ENCODE measurements at regions not wholly inside any gene's neighbourhood (a gene's known extent, or its start where the extent isn't known, plus 50 kb on each side); places are given as distances from the start of the nearest gene placed in this dataset.

DNA sequence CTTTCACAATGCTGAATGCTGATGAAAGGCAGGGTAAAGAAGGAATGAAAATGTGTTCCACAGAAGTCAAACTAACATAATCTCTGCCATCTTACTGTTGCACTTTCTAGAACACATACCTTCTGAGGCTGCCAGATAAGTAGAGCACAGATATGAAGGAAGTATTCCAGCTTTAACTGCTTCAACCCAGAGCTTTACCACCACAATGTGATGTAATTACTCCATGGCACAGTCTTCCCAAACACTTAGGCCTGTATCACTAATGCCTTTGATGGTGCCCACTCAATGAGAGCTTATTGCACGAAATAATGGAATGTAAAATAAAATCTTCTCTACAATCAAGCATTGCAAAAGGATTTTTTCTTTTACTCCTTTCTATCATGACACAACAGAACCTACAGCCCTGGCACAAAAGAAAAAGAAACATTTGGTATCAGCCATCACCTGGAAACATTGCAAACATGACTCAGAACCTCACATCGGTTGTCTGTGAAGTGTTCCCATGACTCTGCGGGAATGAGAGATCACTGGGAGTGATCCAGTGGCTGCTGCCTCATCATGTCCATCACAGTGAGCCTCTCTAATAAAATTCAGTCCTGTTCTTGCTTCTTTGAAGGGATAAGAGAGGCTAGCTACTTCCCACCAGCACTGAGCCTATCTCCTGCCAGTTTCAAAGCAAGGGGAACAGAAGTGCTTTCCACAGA is 385.8 kb downstream of the EFNA5 start:
- H3K9me3 ChIP-seq, result no peaks in the 10 kb centered on the region
- H3K9ac ChIP-seq, result no peak overlapping the region
- no peaks in the 10 kb centered on the region for H3K36me3 ChIP-seq (replicated peaks in 1 of 2; ENCODE audit: control insufficient read depth in 1 of 2, insufficient read depth in 2 of 2, low read length in 1 of 2)
- TF ChIP-seq SIN3A (IDR thresholded peaks at IDR 0.05; ENCODE audit: borderline replicate concordance, low read depth, low read length), result no peak
- TF ChIP-seq YY1 (IDR thresholded peaks at IDR 0.05; ENCODE audit: low read depth), result no peak
- no peak for TF ChIP-seq MXI1 (IDR thresholded peaks at IDR 0.05; ENCODE audit: low read depth, low read length)
- TF ChIP-seq RCOR1 (IDR thresholded peaks at IDR 0.05; ENCODE audit: low read length), result no peak
- no peak overlapping the region for H2AFZ ChIP-seq (ENCODE audit: low read depth)
- H3F3A ChIP-seq (replicated peaks; ENCODE audit: insufficient read depth), result no peaks in the 10 kb centered on the region
- DNase-seq, result no peak
- H4K20me1 ChIP-seq (ENCODE audit: insufficient read depth), result no peaks in the 10 kb centered on the region
- H3K27ac ChIP-seq (ENCODE audit: low read depth in 2 of 2, low read length in 1 of 2), result no peak overlapping the region
- WGBS (ENCODE audit: low lambda C conversion rate), result 61% methylated on average over 3 of the region's 3 CpGs
- ChIA-PET POLR2A (no interaction called here), CTCF (interaction anchor here (0.7 kb wide), 1 partner anchor 21 kb away, joined by 3 read pairs; no protein-coding TSS in a partner anchor)
- no peaks in the 10 kb centered on the region; a peak in 1 of 4 replicates for H3K4me1 ChIP-seq (ENCODE audit: control insufficient read depth in 1 of 2, insufficient read depth in 2 of 2, low read depth in 1 of 2, low read length in 1 of 2)
- H3K4me2 ChIP-seq, result no peak overlapping the region
- H3K79me2 ChIP-seq (ENCODE audit: insufficient read depth), result no peaks in the 10 kb centered on the region
- no peaks in the 10 kb centered on the region for H3K9me2 ChIP-seq
- H3K4me3 ChIP-seq (ENCODE audit: low read depth in 2 of 2, low read length in 1 of 2), result no peak overlapping the region
- no peaks in the 10 kb centered on the region for H3K27me3 ChIP-seq (ENCODE audit: insufficient read depth)

DNA sequence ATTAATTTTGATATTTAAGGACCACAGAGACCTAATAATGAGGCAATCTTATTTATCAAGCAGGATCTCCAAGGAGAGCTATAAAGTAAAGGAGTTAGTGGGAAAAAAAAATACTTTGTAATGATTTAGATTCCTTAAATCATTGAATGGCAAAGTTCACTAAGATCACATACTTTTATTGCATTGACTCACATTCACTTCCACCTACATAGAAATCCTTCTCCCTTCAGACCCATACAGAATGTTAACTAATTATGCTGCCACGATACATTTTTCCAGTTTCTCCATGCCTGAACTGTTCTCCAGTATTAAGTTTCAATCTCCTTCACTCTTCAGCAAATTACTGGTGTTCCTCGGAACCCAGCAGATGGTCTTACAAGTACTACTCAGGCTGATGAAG is 388.7 kb downstream of the EFNA5 start:
- no peak for DNase-seq
- CTCF ChIA-PET, result no interaction called here
- H3K9ac ChIP-seq, result no peak overlapping the region

DNA sequence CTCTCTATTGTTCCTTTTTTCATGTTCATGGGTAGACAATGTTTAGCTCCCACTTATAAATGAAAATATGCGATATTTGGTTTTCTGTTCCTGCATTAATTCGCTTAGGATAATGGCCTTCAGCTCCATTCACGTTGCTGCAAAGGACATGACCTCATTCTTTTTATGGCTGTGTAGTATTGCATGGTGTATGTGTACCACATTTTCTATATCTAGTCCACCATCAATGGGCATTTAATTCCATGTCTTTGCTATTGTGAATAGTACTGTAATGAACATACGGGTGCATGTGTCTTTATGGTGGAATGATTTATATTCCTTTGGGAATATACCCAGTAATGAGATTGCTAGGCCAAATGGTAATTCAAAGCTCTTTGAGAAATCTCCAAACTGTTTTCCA is 392.0 kb downstream of the EFNA5 start:
- Histone ChIP-seq H3K27me3 (ENCODE audit: insufficient read depth) (no peaks in the 10 kb centered on the region), H3K4me3 (ENCODE audit: low read depth in 2 of 2, low read length in 1 of 2) (no peak overlapping the region), H3F3A (replicated peaks; ENCODE audit: insufficient read depth) (no peaks in the 10 kb centered on the region), H3K4me1 (ENCODE audit: control insufficient read depth in 1 of 2, insufficient read depth in 2 of 2, low read depth in 1 of 2, low read length in 1 of 2) (no peaks in the 10 kb centered on the region), H3K27ac (ENCODE audit: low read depth in 2 of 2, low read length in 1 of 2) (no peak overlapping the region), H2AFZ (ENCODE audit: low read depth) (no peak overlapping the region), H3K9ac (no peak overlapping the region), H3K36me3 (replicated peaks in 1 of 2; ENCODE audit: control insufficient read depth in 1 of 2, insufficient read depth in 2 of 2, low read length in 1 of 2) (no peaks in the 10 kb centered on the region), H3K79me2 (ENCODE audit: insufficient read depth) (no peaks in the 10 kb centered on the region), H3K4me2 (no peak overlapping the region), H3K9me2 (no peaks in the 10 kb centered on the region), H3K9me3 (no peaks in the 10 kb centered on the region), H4K20me1 (ENCODE audit: insufficient read depth) (no peaks in the 10 kb centered on the region)
- WGBS (ENCODE audit: low lambda C conversion rate), result 70% methylated on average over 4 of the region's 4 CpGs
- TF ChIP-seq, protein P1, sequence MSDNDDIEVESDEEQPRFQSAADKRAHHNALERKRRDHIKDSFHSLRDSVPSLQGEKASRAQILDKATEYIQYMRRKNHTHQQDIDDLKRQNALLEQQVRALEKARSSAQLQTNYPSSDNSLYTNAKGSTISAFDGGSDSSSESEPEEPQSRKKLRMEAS (IDR thresholded peaks at IDR 0.05; ENCODE audit: low read depth), result no peak
- TF ChIP-seq JUND (IDR thresholded peaks at IDR 0.05) (no peak), TEAD4 (IDR thresholded peaks at IDR 0.05; ENCODE audit: borderline replicate concordance, insufficient read depth) (no peak), YY1 (IDR thresholded peaks at IDR 0.05; ENCODE audit: low read depth) (no peak), RXRA (IDR thresholded peaks at IDR 0.05; ENCODE audit: borderline replicate concordance, low read depth) (no peak), NFIC (IDR thresholded peaks at IDR 0.05; ENCODE audit: borderline replicate concordance) (no peak)
- ChIA-PET CTCF (interaction anchor here (1.0 kb wide), 1 partner anchor 31 kb away, joined by 3 read pairs; no protein-coding TSS in a partner anchor), POLR2A (no interaction called here)
- no peak for DNase-seq

More for the DNA sequence above, 388.7 kb downstream of the EFNA5 start:
- Histone ChIP-seq H3K4me2 (no peak overlapping the region), H3K27me3 (ENCODE audit: insufficient read depth) (no peaks in the 10 kb centered on the region), H3K9me3 (no peaks in the 10 kb centered on the region), H3K4me1 (ENCODE audit: control insufficient read depth in 1 of 2, insufficient read depth in 2 of 2, low read depth in 1 of 2, low read length in 1 of 2) (no peaks in the 10 kb centered on the region), H3K79me2 (ENCODE audit: insufficient read depth) (no peaks in the 10 kb centered on the region), H3K9me2 (no peaks in the 10 kb centered on the region), H2AFZ (ENCODE audit: low read depth) (no peak overlapping the region), H3K4me3 (ENCODE audit: low read depth in 2 of 2, low read length in 1 of 2) (no peak overlapping the region), H3K27ac (ENCODE audit: low read depth in 2 of 2, low read length in 1 of 2) (no peak overlapping the region), H3F3A (replicated peaks; ENCODE audit: insufficient read depth) (no peaks in the 10 kb centered on the region), H4K20me1 (ENCODE audit: insufficient read depth) (no peaks in the 10 kb centered on the region), H3K36me3 (replicated peaks in 1 of 2; ENCODE audit: control insufficient read depth in 1 of 2, insufficient read depth in 2 of 2, low read length in 1 of 2) (no peaks in the 10 kb centered on the region)
- WGBS (ENCODE audit: low lambda C conversion rate), result 67% methylated on average over 2 of the region's 2 CpGs
- POLR2A ChIA-PET, result no interaction called here
- no peak for TF ChIP-seq MEF2A (IDR thresholded peaks at IDR 0.05; ENCODE audit: borderline replicate concordance, low read depth)
- TF ChIP-seq TAF1 (IDR thresholded peaks at IDR 0.05; ENCODE audit: borderline replicate concordance, low read depth, low read length), result no peak
- TF ChIP-seq, protein P2, sequence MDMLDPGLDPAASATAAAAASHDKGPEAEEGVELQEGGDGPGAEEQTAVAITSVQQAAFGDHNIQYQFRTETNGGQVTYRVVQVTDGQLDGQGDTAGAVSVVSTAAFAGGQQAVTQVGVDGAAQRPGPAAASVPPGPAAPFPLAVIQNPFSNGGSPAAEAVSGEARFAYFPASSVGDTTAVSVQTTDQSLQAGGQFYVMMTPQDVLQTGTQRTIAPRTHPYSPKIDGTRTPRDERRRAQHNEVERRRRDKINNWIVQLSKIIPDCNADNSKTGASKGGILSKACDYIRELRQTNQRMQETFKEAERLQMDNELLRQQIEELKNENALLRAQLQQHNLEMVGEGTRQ (IDR thresholded peaks at IDR 0.05; ENCODE audit: borderline replicate concordance, low read depth, low read length), result no peak
- TF ChIP-seq, protein P3, sequence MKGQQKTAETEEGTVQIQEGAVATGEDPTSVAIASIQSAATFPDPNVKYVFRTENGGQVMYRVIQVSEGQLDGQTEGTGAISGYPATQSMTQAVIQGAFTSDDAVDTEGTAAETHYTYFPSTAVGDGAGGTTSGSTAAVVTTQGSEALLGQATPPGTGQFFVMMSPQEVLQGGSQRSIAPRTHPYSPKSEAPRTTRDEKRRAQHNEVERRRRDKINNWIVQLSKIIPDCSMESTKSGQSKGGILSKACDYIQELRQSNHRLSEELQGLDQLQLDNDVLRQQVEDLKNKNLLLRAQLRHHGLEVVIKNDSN (IDR thresholded peaks at IDR 0.05; ENCODE audit: borderline replicate concordance, low read depth), result no peak
- TF ChIP-seq NRF1 (IDR thresholded peaks at IDR 0.05; ENCODE audit: low read depth, low read length), result no peak
